ENCODE measurements at regions not wholly inside any gene's neighbourhood (a gene's known extent, or its start where the extent isn't known, plus 50 kb on each side); places are given as distances from the start of the nearest gene placed in this dataset.

- TF ChIP-seq, protein P1, sequence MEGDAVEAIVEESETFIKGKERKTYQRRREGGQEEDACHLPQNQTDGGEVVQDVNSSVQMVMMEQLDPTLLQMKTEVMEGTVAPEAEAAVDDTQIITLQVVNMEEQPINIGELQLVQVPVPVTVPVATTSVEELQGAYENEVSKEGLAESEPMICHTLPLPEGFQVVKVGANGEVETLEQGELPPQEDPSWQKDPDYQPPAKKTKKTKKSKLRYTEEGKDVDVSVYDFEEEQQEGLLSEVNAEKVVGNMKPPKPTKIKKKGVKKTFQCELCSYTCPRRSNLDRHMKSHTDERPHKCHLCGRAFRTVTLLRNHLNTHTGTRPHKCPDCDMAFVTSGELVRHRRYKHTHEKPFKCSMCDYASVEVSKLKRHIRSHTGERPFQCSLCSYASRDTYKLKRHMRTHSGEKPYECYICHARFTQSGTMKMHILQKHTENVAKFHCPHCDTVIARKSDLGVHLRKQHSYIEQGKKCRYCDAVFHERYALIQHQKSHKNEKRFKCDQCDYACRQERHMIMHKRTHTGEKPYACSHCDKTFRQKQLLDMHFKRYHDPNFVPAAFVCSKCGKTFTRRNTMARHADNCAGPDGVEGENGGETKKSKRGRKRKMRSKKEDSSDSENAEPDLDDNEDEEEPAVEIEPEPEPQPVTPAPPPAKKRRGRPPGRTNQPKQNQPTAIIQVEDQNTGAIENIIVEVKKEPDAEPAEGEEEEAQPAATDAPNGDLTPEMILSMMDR (conservative IDR thresholded peaks at IDR 0.05 in 1 of 2, IDR thresholded peaks at IDR 0.05 in 1 of 2; ENCODE audit: extremely low read depth in 1 of 2, insufficient read depth in 1 of 2, low read depth in 1 of 2, low read length in 2 of 2): no peak
- no peak for TF ChIP-seq EZH2 (IDR thresholded peaks at IDR 0.05; ENCODE audit: borderline replicate concordance, low read length)
Observed at GRCh38 chr2:111698089-111698488, 185.9 kb downstream of the ANAPC1 start.

Data from mammary epithelial cell (primary cell).